ENCODE measurements at regions not wholly inside any gene's neighbourhood (a gene's known extent, or its start where the extent isn't known, plus 50 kb on each side); places are given as distances from the start of the nearest gene placed in this dataset.

- TF ChIP-seq, protein P1, sequence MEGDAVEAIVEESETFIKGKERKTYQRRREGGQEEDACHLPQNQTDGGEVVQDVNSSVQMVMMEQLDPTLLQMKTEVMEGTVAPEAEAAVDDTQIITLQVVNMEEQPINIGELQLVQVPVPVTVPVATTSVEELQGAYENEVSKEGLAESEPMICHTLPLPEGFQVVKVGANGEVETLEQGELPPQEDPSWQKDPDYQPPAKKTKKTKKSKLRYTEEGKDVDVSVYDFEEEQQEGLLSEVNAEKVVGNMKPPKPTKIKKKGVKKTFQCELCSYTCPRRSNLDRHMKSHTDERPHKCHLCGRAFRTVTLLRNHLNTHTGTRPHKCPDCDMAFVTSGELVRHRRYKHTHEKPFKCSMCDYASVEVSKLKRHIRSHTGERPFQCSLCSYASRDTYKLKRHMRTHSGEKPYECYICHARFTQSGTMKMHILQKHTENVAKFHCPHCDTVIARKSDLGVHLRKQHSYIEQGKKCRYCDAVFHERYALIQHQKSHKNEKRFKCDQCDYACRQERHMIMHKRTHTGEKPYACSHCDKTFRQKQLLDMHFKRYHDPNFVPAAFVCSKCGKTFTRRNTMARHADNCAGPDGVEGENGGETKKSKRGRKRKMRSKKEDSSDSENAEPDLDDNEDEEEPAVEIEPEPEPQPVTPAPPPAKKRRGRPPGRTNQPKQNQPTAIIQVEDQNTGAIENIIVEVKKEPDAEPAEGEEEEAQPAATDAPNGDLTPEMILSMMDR (IDR thresholded peaks at IDR 0.05), result no peak
- no peak for TF ChIP-seq ZFX (IDR thresholded peaks at IDR 0.05; ENCODE audit: borderline replicate concordance)
Measured at GRCh38 chr1:223006917-223007648, 136.0 kb downstream of the TLR5 start.
